GM18873 (cell line): ENCODE measurements at regions not wholly inside any gene's neighbourhood (a gene's known extent, or its start where the extent isn't known, plus 50 kb on each side); places are given as distances from the start of the nearest gene placed in this dataset.
"Not testable (repeated sequence)": the region's sequence is repeated elsewhere in the genome, so short reads cannot be mapped to it uniquely, and the experiment has no call there.

Experiments
- ATAC-seq: cut with Tn5 transposase; IDR thresholded peaks from one replicate; pipeline ENCODE4 v1.9.1; 2021; ENCODE audit warnings: mild to moderate bottlenecking, moderate library complexity, moderate number of reproducible peaks; ENCODE audit not compliant: unreplicated experiment, low FRiP score

DNA sequence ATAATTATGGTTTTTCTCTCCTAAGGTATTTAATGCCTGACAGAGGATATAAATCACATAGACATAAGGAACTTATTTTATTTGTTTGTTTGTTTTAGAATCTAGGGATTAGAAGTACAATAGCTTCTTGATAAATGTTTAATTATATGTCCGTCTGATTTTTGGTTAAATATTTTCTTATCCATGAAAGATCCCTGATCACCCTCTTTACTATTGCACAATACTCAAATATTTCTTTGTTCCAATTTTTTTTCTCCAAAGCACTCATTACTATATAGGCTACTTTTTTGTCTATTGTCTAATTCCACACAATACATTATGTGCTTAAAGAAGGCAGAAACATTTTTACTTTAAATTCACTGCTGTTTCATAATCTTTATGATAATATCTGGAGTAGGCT, 875.8 kb downstream of the TDRD15 start:
- no peak for ATAC-seq

DNA sequence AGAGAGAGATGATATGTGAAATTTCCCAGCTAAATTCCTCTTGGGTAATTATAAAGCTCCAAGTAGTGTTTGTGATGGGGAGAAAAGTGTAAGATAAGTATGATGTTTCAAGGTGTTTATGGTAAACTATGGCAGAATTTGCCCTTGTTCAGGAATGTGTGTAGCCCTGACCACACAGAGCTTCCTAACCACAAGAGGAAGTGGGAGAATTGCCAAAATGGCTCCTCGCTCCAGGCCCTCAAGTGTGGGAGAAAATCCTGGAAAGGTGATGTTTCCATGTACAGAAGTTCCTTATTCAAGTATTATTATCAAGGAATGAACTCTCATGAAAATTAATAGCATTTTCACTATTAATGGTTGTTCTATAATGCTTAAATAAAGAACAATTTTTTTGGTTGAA, 878.3 kb downstream of the TDRD15 start:
- ATAC-seq: no peak

DNA sequence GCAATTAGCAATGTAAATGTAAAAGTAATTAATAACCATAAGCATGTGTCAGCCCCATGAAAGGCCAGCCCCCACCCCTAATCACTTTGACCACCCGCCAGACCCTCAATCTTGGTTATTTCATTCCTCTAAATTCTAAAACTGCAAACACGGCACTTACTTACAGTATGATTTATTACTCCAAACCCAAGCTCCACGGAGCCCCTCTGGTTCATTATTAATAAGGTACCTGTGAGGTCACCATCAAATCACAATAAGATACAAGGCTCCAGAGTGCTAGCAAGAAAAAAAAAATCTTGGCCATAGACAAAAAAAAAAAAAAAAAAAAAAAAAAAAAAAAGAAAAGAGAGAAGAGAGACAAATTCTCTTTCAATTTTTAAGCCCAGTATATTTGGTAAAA, 879.5 kb downstream of the TDRD15 start:
- no peak for ATAC-seq

- no peak for ATAC-seq
Measured at GRCh38 chr2:22011048-22011447, 887.3 kb downstream of the TDRD15 start.

DNA sequence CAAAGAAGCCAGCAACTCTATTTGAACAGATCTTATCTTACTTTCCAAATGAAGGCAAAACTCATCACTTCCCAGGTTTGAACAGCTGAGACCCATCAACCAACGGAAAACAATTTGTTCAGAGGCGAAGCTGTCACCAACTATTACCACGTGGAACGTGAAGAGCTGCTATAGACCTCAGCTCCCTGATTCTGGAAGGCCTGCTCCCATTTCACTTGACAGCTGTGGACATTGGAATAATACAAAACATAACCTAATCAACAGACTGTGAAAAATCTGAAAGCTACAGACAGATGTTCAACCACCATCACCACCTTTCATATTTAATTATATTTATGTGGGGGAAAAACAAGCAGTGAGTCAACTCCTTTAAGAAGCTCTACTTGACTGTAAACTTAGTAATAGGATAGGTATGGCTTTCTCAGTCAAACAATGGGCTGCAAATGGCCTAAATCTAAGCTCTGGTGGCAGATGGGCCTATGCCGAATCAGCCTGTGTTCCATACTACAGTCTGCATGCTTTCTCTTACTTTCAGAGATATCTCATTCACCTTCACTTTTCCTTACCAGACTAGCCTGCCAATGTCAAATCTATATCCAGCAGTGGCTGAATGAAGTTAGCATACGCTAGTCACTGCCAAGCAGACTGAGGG, 896.4 kb downstream of the TDRD15 start:
- no peak for ATAC-seq

GRCh38 chr2:22027345-22028005, 903.7 kb downstream of the TDRD15 start:
- ATAC-seq: no peak

GRCh38 chr2:22035361-22035830, 911.6 kb downstream of the TDRD15 start:
- no peak for ATAC-seq

DNA sequence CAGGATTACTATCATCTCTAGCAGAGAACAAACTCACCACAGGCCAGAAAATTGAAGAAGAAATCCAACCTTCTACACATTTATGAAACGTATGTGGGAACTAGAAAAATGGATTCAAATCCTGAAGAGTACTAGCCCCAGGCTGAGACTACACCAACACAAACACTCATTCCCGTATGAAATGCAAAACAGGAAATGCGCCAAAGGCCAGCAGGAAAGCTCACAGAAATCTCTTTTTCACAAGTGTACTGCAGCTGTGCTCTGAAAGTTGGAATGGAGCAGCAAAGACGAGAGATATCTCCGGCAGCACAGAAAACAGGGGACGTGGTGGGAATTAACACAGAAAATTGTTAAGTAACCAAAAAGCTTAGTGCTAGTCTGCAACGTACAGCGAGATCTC, 913.5 kb downstream of the TDRD15 start:
- no peak for ATAC-seq

GRCh38 chr2:22043784-22044183, 920.0 kb downstream of the TDRD15 start:
- no peak for ATAC-seq

DNA sequence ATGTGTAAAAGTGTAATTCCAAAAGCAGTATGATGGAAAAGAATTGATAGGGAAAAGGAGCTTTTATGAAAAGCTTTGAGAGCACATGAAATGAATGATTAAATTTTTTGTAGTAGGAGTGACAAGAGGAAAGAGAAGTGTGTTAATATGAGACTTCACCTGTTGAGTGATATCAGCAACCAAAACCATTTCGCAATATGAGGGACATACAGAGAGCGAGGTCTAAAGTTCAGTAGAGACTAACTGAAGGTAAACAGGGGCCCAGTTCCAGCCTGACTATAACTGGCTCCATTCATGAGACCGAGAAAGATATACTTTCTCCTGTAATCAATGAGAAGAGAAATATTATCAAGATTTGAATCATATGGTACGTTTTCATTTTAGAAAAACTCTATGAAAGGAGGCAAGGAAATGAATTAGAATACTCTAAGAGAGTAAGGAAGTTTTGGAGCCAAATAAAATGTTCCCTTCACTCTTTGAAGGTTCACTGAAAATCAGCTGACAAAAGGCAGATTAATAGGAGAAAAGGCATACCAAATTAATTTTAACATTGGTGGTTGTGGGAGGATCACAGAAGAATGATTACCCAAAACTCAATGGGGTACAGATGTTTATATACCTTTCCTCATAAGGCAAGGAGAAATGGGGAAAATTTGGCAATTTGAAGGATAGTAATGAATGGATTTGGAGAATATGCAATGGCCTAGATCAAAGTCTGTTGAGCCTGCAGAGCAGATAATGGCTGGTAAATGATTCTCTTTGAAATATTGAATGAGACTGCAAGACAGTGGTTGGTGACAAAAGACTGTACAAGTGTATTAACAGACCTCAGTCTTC, 932.2 kb downstream of the TDRD15 start:
- no peak for ATAC-seq

- ATAC-seq: no peak
Measured at GRCh38 chr2:22056621-22057132, 932.9 kb downstream of the TDRD15 start.

- ATAC-seq: no peak
Measured at GRCh38 chr2:22062679-22063078, 938.9 kb downstream of the TDRD15 start.

DNA sequence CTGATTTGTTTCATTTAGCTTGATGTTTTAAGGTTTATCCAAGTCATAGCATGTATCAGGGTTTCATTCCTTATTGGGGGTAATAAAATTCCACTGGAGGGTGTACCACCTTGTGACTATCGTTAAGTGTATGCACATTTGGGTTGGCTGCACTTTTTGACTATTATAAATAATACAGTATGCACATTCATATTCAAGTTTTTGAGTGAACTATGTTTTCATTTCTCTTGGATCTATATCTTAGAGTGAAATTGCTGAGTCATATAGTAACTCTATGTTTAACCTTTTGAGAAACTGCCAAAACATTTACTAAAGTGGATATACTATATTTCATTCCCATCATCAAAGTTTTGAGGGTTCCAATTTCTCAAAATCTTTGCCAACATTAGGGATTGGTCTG, 952.7 kb downstream of the TDRD15 start:
- ATAC-seq: no peak

DNA sequence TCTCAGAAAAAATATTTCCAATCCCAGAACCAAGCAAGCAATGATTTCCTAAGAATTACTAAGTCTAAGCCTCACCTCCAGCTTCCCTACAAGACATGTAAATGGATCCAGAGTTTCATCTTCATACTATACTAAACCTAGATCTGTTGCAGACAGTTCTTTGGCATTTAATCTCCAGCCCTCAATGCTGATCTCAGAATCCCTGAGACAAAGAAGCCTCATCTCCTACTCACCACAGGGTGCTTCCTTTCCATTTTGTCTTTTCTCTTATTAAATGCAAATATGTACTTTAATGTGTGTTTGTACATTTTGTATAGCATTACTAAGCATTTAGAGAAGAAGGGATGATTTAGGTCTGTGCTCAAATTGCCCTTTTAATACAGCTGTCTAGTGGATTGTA, 954.9 kb downstream of the TDRD15 start:
- no peak for ATAC-seq

DNA sequence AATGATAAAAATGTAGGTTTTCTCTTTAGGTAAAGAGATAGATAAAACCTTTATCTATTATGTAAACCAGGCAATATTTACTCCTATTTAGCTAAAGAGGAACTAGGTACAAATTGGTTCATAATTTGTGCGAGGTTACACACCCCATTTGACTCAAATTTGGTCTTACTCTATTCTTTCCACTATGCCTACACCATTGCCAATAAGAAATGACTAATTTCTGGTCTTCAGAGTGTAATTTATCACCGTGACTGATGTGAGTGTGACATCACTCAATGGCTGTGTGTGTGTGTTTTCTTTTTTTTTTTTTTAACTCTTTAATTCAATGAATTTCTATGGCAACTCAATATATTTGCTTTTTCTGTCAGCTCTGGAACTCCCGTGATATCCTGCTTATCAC, 955.8 kb downstream of the TDRD15 start:
- ATAC-seq: no peak

DNA sequence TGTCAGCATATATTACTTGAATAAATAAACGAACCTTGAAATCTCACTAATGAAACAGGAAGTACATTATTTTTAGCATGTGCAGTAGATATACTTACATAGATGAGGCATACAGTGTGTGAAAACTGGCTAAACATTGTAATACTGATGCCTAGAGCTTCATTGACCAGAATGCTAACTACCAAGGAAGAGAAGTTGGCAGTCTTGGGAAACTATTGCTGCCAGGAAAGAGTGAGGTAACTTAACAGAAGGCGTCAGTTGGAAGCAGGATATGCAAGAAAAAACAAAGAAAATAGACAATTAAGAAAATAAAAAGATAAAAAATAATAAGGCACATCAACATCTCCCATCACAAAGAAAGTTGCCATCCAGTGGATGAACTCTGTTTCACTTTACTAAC, 963.0 kb downstream of the TDRD15 start:
- ATAC-seq: no peak

GRCh38 chr2:22103617-22104016, 979.8 kb downstream of the TDRD15 start:
- ATAC-seq: not testable (repeated sequence)

DNA sequence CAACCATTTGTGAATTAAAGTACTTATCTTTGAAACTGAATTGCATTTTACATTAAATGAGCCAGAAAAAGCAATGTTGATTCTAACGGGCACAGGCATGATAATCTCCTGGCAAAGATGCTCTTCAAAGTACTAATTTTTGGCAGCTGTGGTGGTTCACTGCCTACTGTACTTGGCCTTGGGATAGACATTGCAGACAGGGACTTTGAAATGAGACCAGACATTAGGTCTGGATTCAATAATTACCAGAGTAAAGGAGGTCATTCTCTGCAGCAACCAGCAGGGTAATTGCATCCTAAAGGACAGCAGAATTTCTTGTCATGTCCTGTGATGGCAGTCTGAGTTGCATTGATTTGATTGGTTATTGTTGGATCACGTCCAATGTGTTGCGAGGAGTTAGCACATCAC, 986.5 kb downstream of the TDRD15 start:
- no peak for ATAC-seq

- ATAC-seq: no peak
Measured at GRCh38 chr2:22124003-22124402, 1000.2 kb downstream of the TDRD15 start.

- no peak for ATAC-seq
Measured at GRCh38 chr2:22126106-22126505, 1002.3 kb downstream of the TDRD15 start.

DNA sequence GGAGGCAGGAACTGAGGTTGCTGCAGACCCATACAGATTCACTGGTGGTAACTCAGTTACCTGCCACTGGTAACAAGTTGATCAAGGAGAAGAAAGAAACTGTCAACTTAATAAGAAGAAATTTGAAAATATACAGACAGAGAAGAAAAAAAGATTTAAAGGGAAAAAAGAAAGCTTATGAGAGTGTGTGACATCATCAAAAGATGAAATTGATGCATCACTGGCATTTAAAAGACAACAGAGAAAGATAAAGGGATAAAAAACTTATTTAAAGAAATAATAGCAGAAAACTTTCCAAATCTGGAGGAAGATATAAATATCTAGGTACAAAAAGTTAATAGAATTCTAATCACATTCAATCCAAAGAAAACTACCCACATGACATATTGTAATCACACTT, 1003.2 kb downstream of the TDRD15 start:
- ATAC-seq: no peak
